Suprapubic skin (tissue), 4 donors: ENCODE measurements at regions not wholly inside any gene's neighbourhood (a gene's known extent, or its start where the extent isn't known, plus 50 kb on each side); places are given as distances from the start of the nearest gene placed in this dataset.

Source experiments
- DNase-seq, 2 donors: peaks; one replicate each; pipeline ENCODE4 v3.0.0-alpha.2; 2019; ENCODE audit warnings: low spot score in 2 of 2
- H3K27ac ChIP-seq: fragments of 200-600 bp; sonication (generic); one replicate; pipeline ENCODE4 v1.5.1; 2019
- H3K27me3 ChIP-seq: fragments of 200-600 bp; sonication (generic); one replicate; pipeline ENCODE4 v1.5.1; 2019
- H3K36me3 ChIP-seq: fragments of 200-600 bp; sonication (generic); one replicate; pipeline ENCODE4 v1.5.1; 2019
- H3K4me1 ChIP-seq: fragments of 200-600 bp; sonication (generic); one replicate; pipeline ENCODE4 v1.5.1; 2019
- H3K4me3 ChIP-seq: fragments of 200-600 bp; sonication (generic); one replicate; pipeline ENCODE4 v1.5.1; 2019; ENCODE audit warnings: mild to moderate bottlenecking
- H3K9me3 ChIP-seq: fragments of 200-600 bp; sonication (generic); one replicate; pipeline ENCODE4 v1.5.1; 2019
- CTCF ChIP-seq, 2 donors: fragments of 200-600 bp in 1 of 2; fragments of 450-650 bp in 1 of 2; sonication (generic) in 1 of 2; IDR thresholded peaks; one replicate each; pipeline ENCODE4 v1.5.1; 2016 to 2019; ENCODE audit warnings: antibody characterized with exemption in 2 of 2, mild to moderate bottlenecking in 1 of 2, moderate library complexity in 1 of 2
- EP300 ChIP-seq: sonication (generic); formaldehyde crosslinking; IDR thresholded peaks from one replicate; pipeline ENCODE4 v1.6.1; 2017; ENCODE audit warnings: antibody characterized with exemption
- POLR2A ChIP-seq, 2 donors: fragments of 450-650 bp; IDR thresholded peaks; one replicate each; pipeline ENCODE4 v1.6.1; 2017; ENCODE audit warnings: antibody characterized with exemption in 2 of 2, mild to moderate bottlenecking in 2 of 2, moderate library complexity in 2 of 2
- POLR2AphosphoS5 ChIP-seq, 3 donors: sonication (generic); formaldehyde crosslinking; IDR thresholded peaks; one replicate each; pipeline ENCODE4 v1.6.1; 2017; ENCODE audit warnings: antibody characterized with exemption in 3 of 3
- WGBS: methylation state at CpG from one replicate; pipeline ENCODE4 v1.1.5; 2018; 5-methylcytosine and 5-hydroxymethylcytosine counted together

DNA sequence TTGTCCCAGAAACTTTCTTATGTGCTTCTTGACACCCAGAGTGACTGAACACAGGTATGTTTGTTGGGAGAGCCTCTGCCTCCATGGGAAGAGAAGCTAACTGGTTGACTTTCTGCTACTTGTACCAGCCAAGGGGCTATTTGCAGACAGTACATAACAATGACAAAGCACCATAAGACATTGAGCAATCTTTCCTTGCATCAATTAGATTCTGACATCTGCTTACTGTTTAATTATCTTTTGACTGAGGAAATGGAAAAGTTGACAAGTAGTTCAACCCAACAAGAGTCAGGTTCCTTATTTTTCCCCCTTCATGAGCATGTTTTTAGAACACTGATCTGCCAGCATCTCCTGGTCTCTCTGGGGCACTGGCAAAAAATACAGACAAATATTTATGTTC is 157.7 kb downstream of the RPLP1 start:
- no peaks in the 10 kb centered on the region for H3K27me3 ChIP-seq
- no peak overlapping the region for H3K27ac ChIP-seq
- no peaks in the 10 kb centered on the region for H3K4me1 ChIP-seq
- no peaks in the 10 kb centered on the region for H3K9me3 ChIP-seq
- H3K4me3 ChIP-seq = no peak overlapping the region
- H3K36me3 ChIP-seq = no peaks in the 10 kb centered on the region
- no peak for TF ChIP-seq CTCF (IDR thresholded peaks at IDR 0.05)
- TF ChIP-seq POLR2A (IDR thresholded peaks at IDR 0.05) = no peak
- no peak for TF ChIP-seq POLR2AphosphoS5 (IDR thresholded peaks at IDR 0.05)
- no peak for TF ChIP-seq EP300
- no peak for DNase-seq

DNA sequence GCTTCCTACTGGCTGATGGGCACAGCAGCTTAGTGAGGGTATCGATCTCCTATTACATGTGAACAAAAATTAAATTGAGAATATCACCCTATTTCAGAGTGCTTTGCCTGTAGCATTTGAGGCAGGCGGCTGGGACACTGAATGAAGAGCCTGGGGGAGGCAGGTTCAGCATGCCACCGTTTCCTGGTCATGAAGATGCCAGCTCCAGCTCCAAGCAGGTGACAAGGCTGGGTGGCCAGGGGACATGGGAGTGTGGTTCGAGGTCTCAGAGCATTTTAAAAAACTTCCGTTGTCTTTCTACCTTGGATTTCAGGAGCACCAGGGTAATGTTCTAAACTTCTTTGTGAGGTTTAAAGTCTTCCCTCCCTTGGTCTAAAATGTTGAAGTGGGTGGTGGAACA is 158.2 kb downstream of the RPLP1 start:
- DNase-seq = peak in 1 of 2 donors; percentile 30
- WGBS = 93% methylated on average over 5 of the region's 5 CpGs
- H3K4me3 ChIP-seq = no peak overlapping the region
- H3K27ac ChIP-seq = no peak overlapping the region
- H3K36me3 ChIP-seq = no peaks in the 10 kb centered on the region
- no peaks in the 10 kb centered on the region for H3K4me1 ChIP-seq
- no peaks in the 10 kb centered on the region for H3K9me3 ChIP-seq
- H3K27me3 ChIP-seq = no peaks in the 10 kb centered on the region
- TF ChIP-seq CTCF (IDR thresholded peaks at IDR 0.05) = no peak
- TF ChIP-seq POLR2A (IDR thresholded peaks at IDR 0.05) = no peak
- no peak for TF ChIP-seq POLR2AphosphoS5 (IDR thresholded peaks at IDR 0.05)
- no peak for TF ChIP-seq EP300

- TF ChIP-seq POLR2A (IDR thresholded peaks at IDR 0.05) (no peak), CTCF (IDR thresholded peaks at IDR 0.05) (no peak), POLR2AphosphoS5 (IDR thresholded peaks at IDR 0.05) (no peak), EP300 (no peak)
- Histone ChIP-seq H3K27me3 (no peaks in the 10 kb centered on the region), H3K27ac (no peak overlapping the region), H3K4me1 (no peaks in the 10 kb centered on the region), H3K9me3 (no peaks in the 10 kb centered on the region), H3K4me3 (no peak overlapping the region), H3K36me3 (no peaks in the 10 kb centered on the region)
- peak in 1 of 2 donors; percentile 30 for DNase-seq
- 80% methylated on average over 2 of the region's 2 CpGs for WGBS
These were observed 159.5 kb downstream of the RPLP1 start for GRCh38 chr15:69612112-69612511.

- TF ChIP-seq CTCF (IDR thresholded peaks at IDR 0.05) (no peak), POLR2AphosphoS5 (IDR thresholded peaks at IDR 0.05) (no peak), POLR2A (IDR thresholded peaks at IDR 0.05) (no peak), EP300 (no peak)
- H3K36me3 ChIP-seq = no peaks in the 10 kb centered on the region
- no peaks in the 10 kb centered on the region for H3K4me1 ChIP-seq
- no peaks in the 10 kb centered on the region for H3K27me3 ChIP-seq
- 70% methylated on average over 6 of the region's 6 CpGs for WGBS
- no peak overlapping the region for H3K27ac ChIP-seq
- H3K4me3 ChIP-seq = no peak overlapping the region
- DNase-seq = no peak
- no peaks in the 10 kb centered on the region for H3K9me3 ChIP-seq
These were observed 160.6 kb downstream of the RPLP1 start for GRCh38 chr15:69613182-69613581.

DNA sequence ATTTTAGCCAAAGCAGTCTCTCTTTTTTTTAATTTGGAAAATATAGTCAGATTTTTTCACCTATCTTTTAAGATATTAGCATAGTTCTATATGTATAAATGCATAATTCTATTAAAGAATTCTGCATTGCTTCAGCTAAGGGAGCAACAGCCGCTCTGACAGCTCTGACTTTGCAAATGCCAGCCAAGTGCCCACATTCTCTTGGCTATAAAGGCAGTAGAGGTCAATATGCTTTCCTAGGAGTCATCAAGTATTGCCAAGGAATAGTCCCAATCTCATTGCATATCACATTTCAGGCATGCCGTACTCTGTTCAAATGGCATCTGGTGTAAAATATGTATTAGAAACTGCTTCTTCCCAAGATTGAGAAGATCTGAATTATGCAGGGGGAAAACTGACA is 161.4 kb downstream of the RPLP1 start:
- Histone ChIP-seq H3K27ac (no peak overlapping the region), H3K36me3 (no peaks in the 10 kb centered on the region), H3K27me3 (no peaks in the 10 kb centered on the region), H3K4me1 (no peaks in the 10 kb centered on the region), H3K9me3 (no peaks in the 10 kb centered on the region), H3K4me3 (no peak overlapping the region)
- no peak for TF ChIP-seq EP300
- no peak for TF ChIP-seq POLR2AphosphoS5 (IDR thresholded peaks at IDR 0.05)
- WGBS = 90% methylated on average over 2 of the region's 2 CpGs
- no peak for DNase-seq

- TF ChIP-seq POLR2A (IDR thresholded peaks at IDR 0.05) (no peak), CTCF (IDR thresholded peaks at IDR 0.05) (no peak), EP300 (no peak), POLR2AphosphoS5 (IDR thresholded peaks at IDR 0.05) (no peak)
- no peaks in the 10 kb centered on the region for H3K9me3 ChIP-seq
- H3K4me1 ChIP-seq = no peaks in the 10 kb centered on the region
- H3K36me3 ChIP-seq = no peaks in the 10 kb centered on the region
- 81% methylated on average over 5 of the region's 5 CpGs for WGBS
- H3K4me3 ChIP-seq = no peak overlapping the region
- no peak overlapping the region for H3K27ac ChIP-seq
- DNase-seq = peak in 1 of 2 donors; percentile 18
- H3K27me3 ChIP-seq = no peaks in the 10 kb centered on the region
These were observed 163.1 kb downstream of the RPLP1 start for GRCh38 chr15:69615736-69616135.
